Body of pancreas (tissue), 4 donors: ENCODE measurements at regions not wholly inside any gene's neighbourhood (a gene's known extent, or its start where the extent isn't known, plus 50 kb on each side); places are given as distances from the start of the nearest gene placed in this dataset.

ENCODE experiments used
- ATAC-seq: fragments of 150-250 bp; one replicate; pipeline ENCODE4 v1.9.1; 2016
- DNase-seq, 4 donors: peaks; one replicate each; pipeline ENCODE4 v3.0.0-alpha.2; 2019
- H3K27ac ChIP-seq, 4 donors: fragments of 200-600 bp; sonication (generic); 1 replicate in 3 of 4; 2 replicates in 1 of 4; pipeline versions ENCODE4 v1.5.1 to v1.6.1; 2016 to 2019; ENCODE audit warnings: mild to moderate bottlenecking in 1 of 4, mixed read lengths in 1 of 4, moderate library complexity in 1 of 4
- H3K27me3 ChIP-seq, 2 donors: fragments of 200-600 bp; sonication (generic); one replicate each; pipeline ENCODE4 v1.6.0; 2016; ENCODE audit warnings: mild to moderate bottlenecking in 1 of 2
- H3K36me3 ChIP-seq, 2 donors: fragments of 200-600 bp; sonication (generic); replicated peaks in 1 of 2; 2 replicates each; pipeline ENCODE4 v1.5.1; 2016; ENCODE audit warnings: low read depth in 2 of 2; ENCODE audit not compliant: insufficient read depth in 1 of 2
- H3K4me1 ChIP-seq: fragments of 200-600 bp; sonication (generic); one replicate; pipeline ENCODE4 v1.6.0; 2016
- H3K4me3 ChIP-seq, 2 donors: fragments of 200-600 bp; sonication (generic); 1 replicate in 1 of 2; 2 replicates in 1 of 2; pipeline ENCODE4 v1.5.1; 2016 to 2019
- H3K9me3 ChIP-seq, 3 donors: fragments of 200-600 bp; sonication (generic); 1 replicate in 2 of 3; 2 replicates in 1 of 3; pipeline ENCODE4 v1.5.1; 2016
- POLR2A ChIP-seq, 3 donors: fragments of 450-650 bp; IDR thresholded peaks; one replicate each; pipeline ENCODE4 v1.6.1; 2016; ENCODE audit warnings: antibody characterized with exemption in 3 of 3, mild to moderate bottlenecking in 2 of 3
- WGBS, 2 donors: methylation state at CpG; one replicate each; pipeline ENCODE4 v1.1.5; 2017; 5-methylcytosine and 5-hydroxymethylcytosine counted together
- intact Hi-C: fragments of 100-400 bp; cut with DNase I; formaldehyde crosslinking; loops from one replicate; pipeline ENCODE4 v1.15.1; 2023
- TF ChIP-seq, protein P1 (sequence below), 7 experiments: fragments of 450-650 bp in 4 of 7; fragments of 200-600 bp in 3 of 7; sonication (generic) in 3 of 7; IDR thresholded peaks; one replicate each; pipeline ENCODE4 v1.5.1; 2016 to 2019; ENCODE audit warnings: antibody characterized with exemption in 7 of 7

DNA sequence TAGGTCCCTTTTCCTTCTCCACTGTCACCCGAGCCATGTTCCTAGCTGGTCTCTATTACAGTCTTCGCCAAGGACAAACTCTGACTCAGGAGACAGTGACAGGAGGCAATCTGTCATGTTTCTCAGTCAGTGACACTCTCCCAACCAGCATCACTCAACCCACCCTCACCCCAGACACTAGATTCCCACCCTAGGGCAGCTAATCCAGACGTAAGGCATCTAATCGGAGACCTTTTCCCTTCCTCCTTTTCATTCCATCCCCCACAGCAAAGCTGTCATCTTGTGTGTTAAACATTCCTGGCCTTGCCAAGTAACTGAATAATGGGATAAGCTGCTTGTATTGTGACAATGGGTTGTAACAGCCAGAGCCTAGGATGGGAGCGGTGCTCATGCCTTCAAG lies 95.2 kb downstream of the SNX18 start:
- Histone ChIP-seq H3K4me3 (no peak overlapping the region), H3K27ac (no peak overlapping the region), H3K9me3 (no peaks in the 10 kb centered on the region), H3K36me3 (no peaks in the 10 kb centered on the region), H3K4me1 (no peaks in the 10 kb centered on the region), H3K27me3 (no peaks in the 10 kb centered on the region)
- TF ChIP-seq, protein P1, sequence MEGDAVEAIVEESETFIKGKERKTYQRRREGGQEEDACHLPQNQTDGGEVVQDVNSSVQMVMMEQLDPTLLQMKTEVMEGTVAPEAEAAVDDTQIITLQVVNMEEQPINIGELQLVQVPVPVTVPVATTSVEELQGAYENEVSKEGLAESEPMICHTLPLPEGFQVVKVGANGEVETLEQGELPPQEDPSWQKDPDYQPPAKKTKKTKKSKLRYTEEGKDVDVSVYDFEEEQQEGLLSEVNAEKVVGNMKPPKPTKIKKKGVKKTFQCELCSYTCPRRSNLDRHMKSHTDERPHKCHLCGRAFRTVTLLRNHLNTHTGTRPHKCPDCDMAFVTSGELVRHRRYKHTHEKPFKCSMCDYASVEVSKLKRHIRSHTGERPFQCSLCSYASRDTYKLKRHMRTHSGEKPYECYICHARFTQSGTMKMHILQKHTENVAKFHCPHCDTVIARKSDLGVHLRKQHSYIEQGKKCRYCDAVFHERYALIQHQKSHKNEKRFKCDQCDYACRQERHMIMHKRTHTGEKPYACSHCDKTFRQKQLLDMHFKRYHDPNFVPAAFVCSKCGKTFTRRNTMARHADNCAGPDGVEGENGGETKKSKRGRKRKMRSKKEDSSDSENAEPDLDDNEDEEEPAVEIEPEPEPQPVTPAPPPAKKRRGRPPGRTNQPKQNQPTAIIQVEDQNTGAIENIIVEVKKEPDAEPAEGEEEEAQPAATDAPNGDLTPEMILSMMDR (IDR thresholded peaks at IDR 0.05), result no peak
- no peak for TF ChIP-seq POLR2A (IDR thresholded peaks at IDR 0.05)
- intact Hi-C loops, result no loop called here
- WGBS, 2 donors, result 83 to 88% methylated on average over 5 of the region's 5 CpGs
- ATAC-seq (no peak), DNase-seq (no peak)

DNA sequence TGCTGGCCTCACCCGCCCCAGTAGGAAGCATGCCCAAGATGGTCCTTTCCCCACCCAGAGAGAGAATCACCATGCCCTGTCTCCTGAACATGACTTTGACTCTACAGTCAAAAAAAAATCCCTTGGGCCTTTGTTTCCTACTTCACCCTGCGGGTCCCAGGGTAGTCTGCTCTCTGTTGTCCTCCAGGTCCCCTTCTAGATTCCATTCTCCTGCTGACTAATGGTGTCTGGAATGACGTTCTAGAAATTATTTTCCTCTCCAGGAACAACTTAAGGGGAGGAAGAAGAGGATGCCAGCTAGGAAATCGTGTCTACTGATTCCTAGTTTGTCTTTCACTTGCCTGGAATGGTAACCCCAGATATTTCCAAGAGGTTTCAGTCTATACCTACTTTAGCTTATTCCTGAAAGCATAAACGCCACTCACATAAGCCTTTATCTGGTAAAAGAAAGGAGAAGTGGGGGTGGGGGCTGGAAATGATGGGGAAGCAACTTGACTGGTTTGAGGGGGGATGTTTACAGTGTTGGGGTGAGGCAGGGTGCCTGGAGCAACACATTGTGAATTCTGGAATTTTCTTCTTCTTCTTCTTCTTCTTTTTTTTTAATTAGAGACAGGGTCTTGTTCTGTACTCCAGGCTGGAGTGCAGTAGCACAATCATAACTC lies 93.9 kb downstream of the SNX18 start:
- 52 to 59% methylated on average over 5 of the region's 5 CpGs for WGBS, 2 donors
- TF ChIP-seq, protein P1 (IDR thresholded peaks at IDR 0.05), result no peak
- TF ChIP-seq POLR2A (IDR thresholded peaks at IDR 0.05), result no peak
- ATAC-seq, result no peak

GRCh38 chr5:54610197-54610944 lies 92.8 kb downstream of the SNX18 start:
- ATAC-seq (no peak), DNase-seq (peak in 1 of 4 donors; percentile 19)
- Histone ChIP-seq H3K9me3 (no peaks in the 10 kb centered on the region), H3K36me3 (no peaks in the 10 kb centered on the region), H3K4me3 (no peak overlapping the region), H3K27me3 (no peaks in the 10 kb centered on the region), H3K27ac (no peak overlapping the region), H3K4me1 (no peaks in the 10 kb centered on the region)
- 61 to 77% methylated on average over 6 of the region's 6 CpGs for WGBS, 2 donors
- TF ChIP-seq, protein P1 (IDR thresholded peaks at IDR 0.05), result no peak
- TF ChIP-seq POLR2A (IDR thresholded peaks at IDR 0.05), result no peak
- intact Hi-C loops, result no loop called here

More for the DNA sequence above, 93.9 kb downstream of the SNX18 start:
- intact Hi-C loops, result no loop called here
- no peaks in the 10 kb centered on the region for H3K4me1 ChIP-seq
- H3K36me3 ChIP-seq, result no peaks in the 10 kb centered on the region
- no peak for DNase-seq
- no peaks in the 10 kb centered on the region for H3K9me3 ChIP-seq
- H3K27me3 ChIP-seq, result no peaks in the 10 kb centered on the region
- no peak overlapping the region for H3K4me3 ChIP-seq
- no peak overlapping the region for H3K27ac ChIP-seq

DNA sequence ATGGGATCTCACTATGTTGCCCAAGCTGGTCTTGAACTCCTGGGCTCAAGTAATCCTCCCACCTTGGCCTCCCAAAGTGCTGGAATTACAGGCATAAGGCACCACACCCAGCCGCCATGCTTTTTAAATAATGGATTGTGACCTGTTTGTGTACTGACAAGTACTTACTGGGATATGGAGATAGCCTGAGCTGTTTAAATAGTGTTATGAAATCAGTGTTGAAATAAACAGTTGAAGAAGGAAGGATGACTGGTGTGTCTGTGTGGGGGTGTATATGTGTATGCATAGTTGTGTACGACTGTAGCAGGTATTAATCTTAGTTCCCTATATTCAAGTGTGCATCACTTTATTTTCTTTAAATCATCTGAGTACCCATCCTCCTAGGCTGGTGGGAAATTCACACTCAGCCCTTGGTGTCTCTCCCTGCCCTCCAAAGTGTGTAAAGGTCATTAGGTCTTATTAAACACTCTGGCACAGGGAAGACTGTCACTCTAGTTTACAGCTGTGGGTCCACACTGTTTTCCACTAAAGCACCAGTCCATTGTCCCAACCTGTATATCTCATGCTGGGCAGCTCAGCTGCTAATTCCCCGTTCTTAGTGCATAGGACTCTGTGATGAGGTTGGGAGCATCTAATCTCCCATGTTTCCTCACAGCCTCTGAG lies 91.0 kb downstream of the SNX18 start:
- Histone ChIP-seq H3K9me3 (no peaks in the 10 kb centered on the region), H3K36me3 (no peaks in the 10 kb centered on the region), H3K27ac (no peak overlapping the region), H3K4me3 (no peak overlapping the region), H3K4me1 (no peaks in the 10 kb centered on the region), H3K27me3 (no peaks in the 10 kb centered on the region)
- DNase-seq (no peak), ATAC-seq (no peak)
- no peak for TF ChIP-seq POLR2A (IDR thresholded peaks at IDR 0.05)
- TF ChIP-seq, protein P1 (IDR thresholded peaks at IDR 0.05), result no peak
- WGBS, 2 donors, result 79 to 89% methylated on average over 3 of the region's 3 CpGs
- intact Hi-C loops, result no loop called here
